OCI-LY7 (cell line): ENCODE measurements at regions not wholly inside any gene's neighbourhood (a gene's known extent, or its start where the extent isn't known, plus 50 kb on each side); places are given as distances from the start of the nearest gene placed in this dataset.

Source experiments
- CTCF ChIP-seq: fragments of 200-600 bp; sonication (generic); conservative IDR thresholded peaks from 2 replicates; pipeline ENCODE4 v1.5.1; 2014; ENCODE audit warnings: mild to moderate bottlenecking, antibody characterized with exemption, low read length, moderate library complexity, mixed read lengths
- EZH2phosphoT487 ChIP-seq: fragments of 200-600 bp; sonication (generic); IDR thresholded peaks from 2 replicates; pipeline ENCODE4 v1.6.1; 2018; ENCODE audit warnings: low read depth, borderline replicate concordance, mild to moderate bottlenecking, mixed run types, antibody characterized with exemption, low read length, moderate library complexity, mixed read lengths

GRCh38 chr1:94757931-94758330, 62.2 kb upstream of the SLC44A3 start:
- no peak for TF ChIP-seq CTCF
- TF ChIP-seq EZH2phosphoT487, result no peak
